ENCODE measurements at regions not wholly inside any gene's neighbourhood (a gene's known extent, or its start where the extent isn't known, plus 50 kb on each side); places are given as distances from the start of the nearest gene placed in this dataset.
A peak's percentile ranks its signal among the peaks of the same experiment; 100 is the strongest.
"Not testable (repeated sequence)": the region's sequence is repeated elsewhere in the genome, so short reads cannot be mapped to it uniquely, and the experiment has no call there.

GRCh38 chr6:167547328-167547692 lies 222.4 kb downstream of the TTLL2 start:
- DNase-seq (ENCODE audit: low spot score): no peak

GRCh38 chr6:167547751-167548150 lies 222.9 kb downstream of the TTLL2 start:
- DNase-seq (ENCODE audit: low spot score): no peak

- DNase-seq (ENCODE audit: low spot score): no peak
These were observed 223.6 kb downstream of the TTLL2 start for GRCh38 chr6:167548451-167548850.

- DNase-seq (ENCODE audit: low spot score): no peak
These were observed 224.3 kb downstream of the TTLL2 start for GRCh38 chr6:167549213-167549612.

- DNase-seq (ENCODE audit: low spot score): peak; percentile 91
These were observed 226.2 kb downstream of the TTLL2 start for GRCh38 chr6:167550941-167551627.

GRCh38 chr6:167551628-167552257 lies 226.9 kb downstream of the TTLL2 start:
- DNase-seq (ENCODE audit: low spot score): no peak

- DNase-seq (ENCODE audit: low spot score): peak; percentile 31
These were observed 227.4 kb downstream of the TTLL2 start for GRCh38 chr6:167552258-167552630.

- DNase-seq (ENCODE audit: low spot score): peak; percentile 55
These were observed 228.3 kb downstream of the TTLL2 start for GRCh38 chr6:167552961-167553735.

- DNase-seq (ENCODE audit: low spot score): peak; percentile 17
These were observed 228.8 kb downstream of the TTLL2 start for GRCh38 chr6:167553736-167554119.

- peak; percentile 41 for DNase-seq (ENCODE audit: low spot score)
These were observed 230.0 kb downstream of the TTLL2 start for GRCh38 chr6:167554854-167555253.

- DNase-seq (ENCODE audit: low spot score): no peak
These were observed 230.9 kb downstream of the TTLL2 start for GRCh38 chr6:167555836-167556235.

- DNase-seq (ENCODE audit: low spot score): no peak
These were observed 232.8 kb downstream of the TTLL2 start for GRCh38 chr6:167557675-167558074.

- DNase-seq (ENCODE audit: low spot score): no peak
These were observed 233.6 kb downstream of the TTLL2 start for GRCh38 chr6:167558246-167559177.

GRCh38 chr6:167559675-167560479 lies 235.0 kb downstream of the TTLL2 start:
- DNase-seq (ENCODE audit: low spot score): no peak

GRCh38 chr6:167560673-167561569 lies 236.0 kb downstream of the TTLL2 start:
- no peak for DNase-seq (ENCODE audit: low spot score)

GRCh38 chr6:167562862-167563261 lies 238.0 kb downstream of the TTLL2 start:
- not testable (repeated sequence) for DNase-seq (ENCODE audit: low spot score)

GRCh38 chr6:167564416-167565250 lies 239.7 kb downstream of the TTLL2 start:
- peak; percentile 61 for DNase-seq (ENCODE audit: low spot score)

- DNase-seq (ENCODE audit: low spot score): peak; percentile 38
These were observed 240.5 kb downstream of the TTLL2 start for GRCh38 chr6:167565388-167565787.

Measured in left forelimb (tissue), 1 donor.